OCI-LY1 (cell line): ENCODE measurements at regions not wholly inside any gene's neighbourhood (a gene's known extent, or its start where the extent isn't known, plus 50 kb on each side); places are given as distances from the start of the nearest gene placed in this dataset.

Experiments used
- EZH2 ChIP-seq: fragments of 200-600 bp; sonication (generic), shearing (Covaris generic); IDR thresholded peaks from 2 replicates; pipeline ENCODE4 v1.8.0; 2017; ENCODE audit warnings: borderline replicate concordance, mixed run types, mild to moderate bottlenecking, antibody characterized with exemption, low read length, moderate library complexity, mixed read lengths
- TF ChIP-seq, protein P1 (sequence below): fragments of 200-600 bp; sonication (generic), shearing (Covaris generic); IDR thresholded peaks from 2 replicates; pipeline ENCODE4 v1.5.1; 2017; ENCODE audit warnings: mild to moderate bottlenecking, antibody characterized with exemption, low read length, moderate library complexity, mixed read lengths

DNA sequence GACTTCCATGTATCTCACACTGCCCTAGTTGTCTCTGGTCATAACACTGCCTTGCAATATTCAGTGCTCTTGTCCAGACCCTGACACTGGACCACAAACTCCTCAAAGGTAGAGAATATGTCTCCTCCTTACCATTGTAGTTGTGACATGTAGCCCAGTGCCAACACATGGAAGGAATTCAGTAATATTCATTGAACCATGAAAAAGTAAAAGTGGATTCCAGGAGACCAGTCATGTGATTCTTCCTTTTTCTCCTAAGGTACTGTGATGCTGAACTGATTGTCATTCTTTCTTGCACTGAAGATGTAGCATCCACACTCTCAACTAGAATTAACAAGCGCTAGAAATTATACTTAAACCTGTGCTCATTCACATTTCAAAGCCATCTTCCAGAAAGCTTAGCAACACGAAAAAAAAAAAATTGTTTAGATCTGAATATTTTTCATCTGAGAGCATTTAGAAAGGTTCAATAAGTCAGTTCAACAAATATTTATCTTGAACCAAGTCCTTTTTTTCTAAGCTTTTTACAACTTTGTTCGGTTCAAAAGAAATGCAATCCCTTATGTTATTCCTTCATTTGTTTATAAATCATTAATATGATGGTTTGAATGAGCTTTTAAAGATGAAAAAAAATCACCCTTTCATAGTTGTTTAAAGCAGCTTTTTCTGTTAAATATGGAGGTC, 224.7 kb upstream of the BLID start:
- TF ChIP-seq, protein P1, sequence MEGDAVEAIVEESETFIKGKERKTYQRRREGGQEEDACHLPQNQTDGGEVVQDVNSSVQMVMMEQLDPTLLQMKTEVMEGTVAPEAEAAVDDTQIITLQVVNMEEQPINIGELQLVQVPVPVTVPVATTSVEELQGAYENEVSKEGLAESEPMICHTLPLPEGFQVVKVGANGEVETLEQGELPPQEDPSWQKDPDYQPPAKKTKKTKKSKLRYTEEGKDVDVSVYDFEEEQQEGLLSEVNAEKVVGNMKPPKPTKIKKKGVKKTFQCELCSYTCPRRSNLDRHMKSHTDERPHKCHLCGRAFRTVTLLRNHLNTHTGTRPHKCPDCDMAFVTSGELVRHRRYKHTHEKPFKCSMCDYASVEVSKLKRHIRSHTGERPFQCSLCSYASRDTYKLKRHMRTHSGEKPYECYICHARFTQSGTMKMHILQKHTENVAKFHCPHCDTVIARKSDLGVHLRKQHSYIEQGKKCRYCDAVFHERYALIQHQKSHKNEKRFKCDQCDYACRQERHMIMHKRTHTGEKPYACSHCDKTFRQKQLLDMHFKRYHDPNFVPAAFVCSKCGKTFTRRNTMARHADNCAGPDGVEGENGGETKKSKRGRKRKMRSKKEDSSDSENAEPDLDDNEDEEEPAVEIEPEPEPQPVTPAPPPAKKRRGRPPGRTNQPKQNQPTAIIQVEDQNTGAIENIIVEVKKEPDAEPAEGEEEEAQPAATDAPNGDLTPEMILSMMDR: no peak
- no peak for TF ChIP-seq EZH2
